IPS DF 4.7 (cell line): ENCODE measurements at regions not wholly inside any gene's neighbourhood (a gene's known extent, or its start where the extent isn't known, plus 50 kb on each side); places are given as distances from the start of the nearest gene placed in this dataset.
"Not testable (repeated sequence)": the region's sequence is repeated elsewhere in the genome, so short reads cannot be mapped to it uniquely, and the experiment has no call there.

Experiments used
- DNase-seq: peaks from one replicate; pipeline ENCODE4 v3.0.0-alpha.2; 2013; ENCODE audit warnings: low spot score; ENCODE audit errors: extremely low read depth

DNA sequence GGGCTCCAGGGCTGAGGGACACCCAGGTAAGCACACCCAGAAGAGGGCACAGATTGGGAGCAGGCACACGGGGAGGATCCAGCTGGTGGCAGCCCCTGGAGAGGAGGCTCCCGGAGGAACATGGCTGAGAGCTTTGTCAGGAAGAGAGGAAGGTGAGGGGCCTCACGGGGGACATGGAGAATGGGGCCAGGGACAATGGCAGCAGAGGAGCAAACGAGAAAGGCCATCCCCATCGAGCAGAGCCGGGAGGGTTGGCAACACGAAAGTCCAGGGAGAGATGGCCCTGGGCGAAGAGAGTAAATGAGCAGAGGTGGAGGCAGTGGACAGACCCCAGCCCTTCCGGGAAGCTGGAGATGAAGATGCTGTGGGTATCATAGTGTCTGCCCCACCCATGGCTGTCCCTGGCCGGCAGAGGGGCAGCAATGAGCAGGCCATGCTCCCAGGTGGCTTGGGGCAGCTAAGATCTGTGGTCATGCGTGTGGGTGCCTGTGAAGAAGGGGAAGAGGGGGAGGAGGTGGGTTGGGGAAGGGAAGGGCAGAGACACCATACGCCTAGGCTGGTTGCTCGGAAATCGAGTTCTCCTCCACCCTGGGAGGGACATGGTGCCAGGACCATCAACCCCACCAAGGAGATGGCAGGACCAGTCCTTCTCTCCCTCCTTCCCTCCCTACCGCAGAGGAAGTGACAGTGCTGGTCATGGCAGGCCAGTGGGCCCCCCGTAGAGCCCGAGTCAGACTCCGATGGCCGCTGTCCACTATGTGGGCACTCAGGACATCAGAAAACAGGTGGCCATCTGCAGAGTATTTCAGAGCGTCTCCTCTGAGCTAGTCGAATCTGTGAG, 191.7 kb downstream of the NDUFA10 start:
- DNase-seq, result no peak

DNA sequence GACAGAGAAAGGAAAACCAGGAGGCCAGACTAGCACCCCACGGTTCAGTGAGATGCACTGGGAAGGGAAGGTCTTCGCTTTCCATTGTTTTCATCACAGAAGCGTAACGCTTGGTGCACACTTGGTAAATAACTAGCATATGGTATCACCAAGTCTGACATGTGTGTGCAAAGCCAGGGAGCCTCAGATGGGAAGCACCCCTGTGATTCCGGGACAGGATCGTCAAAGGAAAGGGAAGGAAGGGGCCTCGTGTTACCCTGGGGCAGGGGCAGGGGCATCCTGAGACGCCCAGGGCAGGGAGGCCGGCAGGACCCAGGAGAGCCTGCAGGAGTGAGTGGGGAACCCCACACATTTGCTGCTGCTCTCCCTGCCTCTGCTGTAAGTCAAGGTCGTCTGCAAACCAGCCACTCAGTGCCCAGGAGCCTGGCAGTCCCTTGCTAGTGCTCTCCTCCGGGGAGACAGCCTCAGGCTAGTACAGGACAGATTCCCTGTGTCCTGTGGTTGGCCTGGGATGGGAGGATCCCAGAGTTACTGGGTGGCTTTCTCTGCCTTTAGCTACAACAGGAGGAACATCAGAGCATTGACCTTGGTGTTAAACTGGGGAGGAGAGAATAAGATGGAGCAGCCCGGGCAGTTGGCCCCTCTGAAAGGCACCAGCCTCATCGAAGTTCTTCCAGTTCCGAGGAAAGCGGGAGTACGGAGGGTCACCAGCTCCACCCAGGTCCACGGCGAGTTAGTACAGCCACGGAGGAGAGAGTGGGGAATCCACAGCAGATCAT, 192.5 kb downstream of the NDUFA10 start:
- DNase-seq, result no peak

DNA sequence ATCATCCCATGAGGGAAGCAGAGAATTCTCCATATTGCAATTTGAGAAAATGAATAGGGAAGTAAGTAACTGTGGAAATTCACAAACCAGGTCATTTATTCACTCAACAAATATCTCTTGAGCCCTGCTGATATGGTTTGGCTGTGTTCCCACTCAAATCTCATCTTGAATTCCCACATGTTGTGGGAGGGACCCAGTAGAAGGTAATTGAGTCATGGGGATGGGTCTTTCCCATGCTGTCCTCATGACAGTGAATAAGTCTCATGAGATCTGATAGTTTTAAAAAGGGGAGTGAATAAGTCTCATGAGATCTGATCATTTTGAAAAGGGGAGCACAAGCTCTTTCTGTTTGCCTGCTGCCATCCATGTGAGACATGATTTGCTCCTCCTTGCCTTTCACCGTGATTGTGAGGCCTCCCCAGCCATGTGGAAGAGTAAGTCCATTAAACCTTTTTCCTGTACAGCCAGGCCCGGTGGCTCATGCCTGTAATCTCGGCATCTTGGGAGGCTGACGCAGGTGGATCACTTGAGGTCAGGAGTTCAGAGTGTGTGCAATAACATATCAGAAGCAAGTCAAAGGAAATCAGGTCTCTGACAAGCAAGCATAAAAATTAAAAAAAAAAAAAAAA, 193.2 kb downstream of the NDUFA10 start:
- DNase-seq, result no peak

DNA sequence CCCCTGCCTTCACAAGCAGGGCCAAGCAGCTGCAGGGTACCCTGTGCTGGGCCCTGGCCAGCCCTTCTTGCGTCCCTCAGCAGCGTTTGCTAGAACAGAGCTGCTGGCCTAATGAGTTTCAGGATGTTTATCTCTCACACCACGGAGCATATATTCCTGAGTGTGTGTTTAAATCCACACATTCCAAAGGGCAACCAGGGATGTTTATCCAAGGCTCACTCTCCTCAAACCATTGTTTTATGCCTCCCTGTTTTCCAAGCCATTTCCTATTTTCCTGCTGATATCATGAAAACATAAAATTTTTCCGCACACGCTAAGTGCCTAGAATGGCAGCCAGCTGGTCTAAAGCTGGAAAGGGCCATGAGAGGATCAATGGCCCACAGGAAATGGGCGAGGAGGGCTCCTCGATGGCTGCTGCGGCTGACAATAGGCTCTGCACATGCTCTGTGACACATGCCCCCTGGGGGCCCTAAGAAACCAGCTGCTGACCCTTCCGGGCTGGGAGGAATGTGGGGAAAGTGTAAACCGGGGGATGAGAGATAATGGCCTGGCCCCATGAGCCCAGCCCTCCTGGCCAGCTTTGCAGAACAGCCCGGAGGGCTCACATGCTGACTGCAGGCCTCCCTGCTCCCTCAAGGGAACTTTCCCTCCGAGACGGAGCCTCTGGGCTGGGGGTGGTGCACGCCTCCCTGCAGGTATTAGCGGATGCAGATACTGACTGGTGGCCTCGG, 194.0 kb downstream of the NDUFA10 start:
- DNase-seq, result no peak

DNA sequence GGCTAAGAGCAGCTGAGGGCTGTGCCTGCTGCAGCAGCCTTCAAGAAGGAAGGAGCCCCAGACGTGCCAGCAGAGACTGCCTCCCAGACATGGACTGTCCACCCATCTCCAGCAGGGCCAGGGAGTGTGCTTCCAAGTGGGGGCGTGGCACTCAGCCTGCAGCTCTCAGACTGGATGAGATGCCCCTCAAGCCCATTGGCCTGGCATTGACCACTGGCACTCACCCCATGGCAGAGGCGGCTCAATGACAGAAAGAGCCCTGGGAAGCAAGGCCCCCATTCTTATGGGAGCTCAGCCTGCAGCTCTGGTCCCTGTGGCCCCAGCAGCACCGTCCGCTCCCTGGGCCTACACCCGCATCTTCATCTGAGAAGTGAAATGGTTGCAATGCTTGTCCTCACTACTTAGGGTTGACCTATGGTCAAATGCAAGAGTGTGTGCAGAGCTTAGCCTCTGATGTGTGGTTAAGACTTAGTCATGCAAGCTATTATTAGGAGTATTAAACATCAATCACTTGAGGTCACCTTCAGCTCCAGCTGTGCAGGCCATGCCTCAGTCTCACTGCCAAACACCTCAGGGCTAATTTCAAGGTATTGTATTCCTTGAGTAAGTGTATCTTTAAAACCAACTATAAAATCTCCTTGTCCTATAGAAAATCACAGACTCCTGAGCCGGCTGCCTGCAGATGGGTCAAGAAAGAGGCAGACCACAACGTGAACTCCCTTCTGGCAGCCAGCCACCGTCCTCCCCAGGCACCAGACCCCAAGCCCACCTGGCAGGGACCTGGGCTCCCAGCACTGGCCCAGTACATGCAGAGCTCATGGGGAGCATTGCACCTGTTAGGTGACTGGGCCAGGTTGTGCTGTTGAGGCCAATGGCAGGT, 194.8 kb downstream of the NDUFA10 start:
- DNase-seq, result no peak

DNA sequence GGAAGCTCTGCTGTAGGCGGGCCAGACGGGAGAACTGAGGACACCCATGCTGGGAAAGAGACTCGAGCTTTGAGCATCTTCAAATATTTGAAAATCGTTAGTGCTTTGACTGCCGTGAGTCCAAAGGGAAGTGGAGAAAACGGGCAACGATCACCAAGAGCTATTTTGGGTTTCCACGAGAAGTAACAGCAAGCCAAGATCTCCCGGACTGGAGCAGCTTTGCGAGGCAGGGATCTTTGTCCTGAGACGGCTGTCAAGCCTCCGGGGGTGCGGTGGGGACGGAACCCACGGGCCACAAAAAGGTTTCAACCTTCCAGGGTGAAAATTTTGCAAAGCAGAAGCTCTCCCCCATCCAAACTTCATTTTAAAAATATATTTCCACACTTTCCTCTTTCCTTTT, 195.8 kb downstream of the NDUFA10 start:
- no peak for DNase-seq

DNA sequence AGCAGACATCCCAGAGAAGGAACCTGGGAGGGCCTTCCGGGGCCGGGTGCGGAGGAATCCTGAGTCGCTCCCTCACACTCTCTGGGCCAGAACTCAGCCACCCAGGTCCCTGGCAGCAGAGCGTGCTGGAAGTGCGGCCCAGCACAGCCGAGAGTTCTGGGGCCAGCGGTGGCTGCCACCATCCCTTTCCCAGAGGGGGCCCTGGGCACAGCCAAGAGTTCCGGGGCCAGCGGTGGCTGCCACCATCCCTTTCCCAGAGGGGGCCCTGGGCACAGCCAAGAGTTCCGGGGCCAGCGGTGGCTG, 196.2 kb downstream of the NDUFA10 start:
- DNase-seq, result not testable (repeated sequence)

DNA sequence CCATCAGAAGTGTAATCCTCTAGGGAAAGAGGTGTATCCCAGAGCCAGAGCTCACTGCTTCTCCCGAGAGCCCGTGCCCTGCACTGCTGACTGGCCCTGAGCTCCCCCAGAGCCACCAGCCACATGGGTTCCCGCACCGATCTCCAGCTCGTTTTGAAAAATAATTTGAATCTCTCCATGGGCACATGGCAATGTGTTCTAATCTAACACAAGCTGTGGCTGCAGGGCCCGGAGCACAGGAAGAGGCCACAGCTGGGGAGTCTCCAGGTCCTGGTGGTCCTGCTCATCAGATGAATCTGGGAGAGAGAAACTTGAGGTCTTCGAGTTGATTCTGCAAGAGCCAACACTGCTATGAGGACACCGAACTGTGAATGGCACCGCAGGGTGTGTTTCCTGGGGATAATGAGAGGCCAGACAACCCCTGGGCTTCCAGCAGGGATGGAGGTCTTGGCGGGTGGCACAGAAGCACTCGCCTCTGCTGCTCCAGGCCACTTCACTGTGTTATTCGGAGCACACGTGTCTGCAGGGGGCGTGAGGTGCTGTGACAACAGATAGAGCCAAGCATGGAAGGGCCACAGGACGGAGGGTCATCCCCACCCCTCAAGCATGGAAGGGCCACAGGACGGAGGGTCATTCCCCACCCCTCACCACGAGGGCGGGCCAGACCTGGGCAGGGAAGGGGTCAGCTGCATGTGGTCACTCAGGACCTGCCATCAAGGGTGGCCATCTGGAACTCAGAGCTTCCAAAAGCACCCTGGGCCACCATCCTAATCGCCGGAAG, 196.8 kb downstream of the NDUFA10 start:
- no peak for DNase-seq

DNA sequence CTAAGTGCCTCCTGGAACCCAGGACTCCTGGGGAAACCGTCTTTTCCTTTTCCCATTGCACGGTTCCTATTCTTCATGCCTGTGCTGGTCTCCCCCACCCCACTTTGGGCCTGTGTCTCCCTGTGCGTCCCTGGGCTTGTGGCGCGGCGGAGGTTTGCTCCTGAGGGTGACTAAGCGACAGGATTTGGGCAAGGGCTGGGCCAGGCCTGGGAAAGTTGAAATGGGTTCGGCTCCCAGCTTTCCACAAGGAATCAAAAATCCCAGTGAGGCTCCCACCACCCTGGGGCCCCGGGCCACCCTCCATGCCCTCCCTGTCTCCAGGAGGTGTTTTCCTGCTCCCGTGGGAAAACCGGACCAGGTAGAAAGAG, 197.6 kb downstream of the NDUFA10 start:
- DNase-seq, result no peak

DNA sequence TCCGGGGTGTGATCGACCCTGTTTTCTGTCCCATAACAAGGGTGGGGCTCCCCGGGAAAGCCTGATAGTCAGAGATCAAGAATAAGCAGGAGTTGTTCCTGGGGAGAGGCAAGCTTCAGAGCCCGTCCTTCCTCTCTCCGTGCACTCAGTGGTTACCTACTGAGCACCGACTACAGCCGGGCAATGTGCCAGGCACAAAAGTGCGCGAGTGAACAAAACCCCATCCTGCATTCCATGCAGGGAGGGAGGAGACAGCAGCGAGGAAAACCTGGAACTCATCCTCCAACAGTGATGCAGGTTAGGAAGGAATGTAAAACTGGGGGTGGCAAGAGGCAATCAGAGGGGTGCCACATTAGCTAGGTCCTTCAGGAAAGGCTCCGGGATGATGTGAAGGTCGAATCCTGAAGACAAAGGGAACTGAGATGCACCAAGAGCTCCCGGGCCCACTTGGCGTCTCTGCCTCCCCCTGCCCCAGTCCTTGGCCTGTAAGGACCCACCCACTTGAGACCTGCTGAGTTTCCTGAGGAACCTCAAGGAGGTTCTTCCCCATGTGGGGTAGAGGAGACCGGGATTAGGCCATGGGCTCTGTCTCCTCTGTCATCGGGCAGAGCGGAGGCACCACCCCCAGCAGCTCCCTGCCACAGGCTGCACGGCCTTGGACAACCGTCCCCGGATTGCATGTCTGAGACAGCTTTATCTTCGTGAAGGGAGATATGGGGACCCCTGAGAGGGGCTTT, 198.2 kb downstream of the NDUFA10 start:
- no peak for DNase-seq

DNA sequence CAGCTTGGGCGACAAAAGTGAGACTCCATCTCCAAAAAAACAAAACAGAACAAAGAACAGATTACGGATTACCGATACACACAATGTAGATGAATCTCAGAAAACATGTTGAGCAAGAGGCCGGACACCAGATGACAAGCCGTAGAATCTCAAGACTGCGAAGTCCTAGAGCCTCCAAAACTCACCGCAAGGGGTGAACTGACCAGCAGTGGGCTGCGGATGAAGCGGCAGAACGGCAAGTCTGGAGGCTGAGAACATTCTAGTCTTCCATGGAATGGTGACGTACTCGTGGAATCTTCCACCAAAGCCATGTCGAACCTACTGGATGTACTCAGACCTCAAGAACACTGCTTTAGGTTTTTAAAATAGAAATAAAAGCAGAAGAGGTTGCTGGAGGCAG, 198.8 kb downstream of the NDUFA10 start:
- no peak for DNase-seq

DNA sequence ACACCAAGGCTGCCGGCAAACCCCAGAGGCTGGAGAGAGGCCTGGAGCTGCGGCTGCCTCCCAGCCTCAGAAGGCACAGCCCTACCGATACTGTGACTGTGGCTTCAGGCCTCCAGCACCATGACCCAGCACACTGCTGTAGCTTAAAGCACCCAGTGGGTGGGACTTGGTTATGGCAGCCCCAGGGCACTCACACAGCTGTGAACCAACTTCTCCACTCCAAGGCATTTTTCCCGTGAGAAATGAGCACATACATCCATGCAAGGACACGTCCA, 199.5 kb downstream of the NDUFA10 start:
- no peak for DNase-seq

DNA sequence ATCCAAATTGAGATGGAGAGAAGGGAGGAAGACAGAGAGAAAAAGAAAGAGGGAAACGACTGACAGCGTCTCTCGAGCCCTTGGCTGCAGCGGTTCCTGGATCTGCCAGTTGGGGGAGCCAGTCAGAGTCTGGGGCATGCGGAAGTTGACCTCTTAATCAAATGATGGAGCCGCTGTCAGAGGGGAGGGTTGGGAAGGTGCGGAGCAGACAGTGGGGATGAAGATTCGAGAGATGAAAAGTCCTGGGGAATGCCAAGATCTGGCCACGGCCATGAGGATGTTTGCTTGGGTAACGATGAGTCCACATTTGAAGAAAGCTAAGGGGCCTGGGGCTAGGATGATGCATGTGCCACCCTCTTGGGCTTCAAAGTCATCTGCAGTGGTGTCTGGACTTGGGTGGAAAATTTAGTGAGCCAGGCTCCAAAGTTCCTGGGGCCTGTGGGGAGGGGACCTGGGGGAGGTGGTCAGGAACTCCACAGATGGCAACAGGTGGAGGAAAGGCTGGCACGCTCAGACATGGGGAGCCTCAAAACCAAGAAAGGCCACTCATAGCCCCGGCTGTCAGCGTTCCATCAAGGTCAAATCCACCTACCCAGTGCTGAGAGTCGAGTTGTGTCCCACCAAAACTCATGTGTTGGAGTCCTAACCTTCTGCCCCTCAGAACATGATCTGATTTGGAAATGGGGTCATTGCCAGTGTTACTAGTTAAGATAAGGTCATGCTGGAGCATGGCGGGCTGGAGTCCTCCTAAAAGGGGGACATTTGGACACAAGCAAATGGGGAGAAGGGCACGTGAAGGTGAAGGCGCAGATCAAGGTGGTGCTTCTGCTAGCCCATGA, 200.1 kb downstream of the NDUFA10 start:
- no peak for DNase-seq

DNA sequence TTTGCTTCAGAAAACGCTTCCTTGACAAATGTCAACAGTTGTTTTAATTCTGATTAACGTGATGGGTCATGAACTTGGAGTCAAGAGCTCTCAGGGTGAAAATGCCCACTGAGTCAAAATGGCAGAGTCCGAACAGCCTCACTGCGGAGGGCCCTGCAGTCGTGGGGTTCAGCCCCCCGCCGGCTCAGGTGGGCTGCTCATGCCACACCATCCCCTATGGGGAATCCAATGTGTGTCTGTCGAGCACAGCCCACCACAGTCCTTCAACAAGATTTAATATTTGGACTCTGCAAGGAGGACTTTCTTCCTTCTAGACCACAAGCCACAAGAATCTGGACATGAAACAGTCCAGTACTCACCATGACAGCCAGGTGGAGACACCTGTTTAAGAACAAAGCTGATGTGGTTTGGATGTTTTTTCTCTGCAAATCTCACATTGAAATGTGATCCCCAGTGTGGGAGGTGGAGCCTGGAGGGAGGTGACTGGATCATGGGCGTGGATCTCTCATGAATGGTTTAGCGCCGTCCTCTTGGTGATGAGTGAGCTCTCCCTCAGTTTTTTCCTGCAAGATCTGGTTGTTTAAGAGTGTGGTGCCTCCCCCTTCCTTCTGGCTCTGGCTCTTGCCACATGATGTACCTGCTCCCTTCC, 201.0 kb downstream of the NDUFA10 start:
- DNase-seq, result peak; percentile 51

DNA sequence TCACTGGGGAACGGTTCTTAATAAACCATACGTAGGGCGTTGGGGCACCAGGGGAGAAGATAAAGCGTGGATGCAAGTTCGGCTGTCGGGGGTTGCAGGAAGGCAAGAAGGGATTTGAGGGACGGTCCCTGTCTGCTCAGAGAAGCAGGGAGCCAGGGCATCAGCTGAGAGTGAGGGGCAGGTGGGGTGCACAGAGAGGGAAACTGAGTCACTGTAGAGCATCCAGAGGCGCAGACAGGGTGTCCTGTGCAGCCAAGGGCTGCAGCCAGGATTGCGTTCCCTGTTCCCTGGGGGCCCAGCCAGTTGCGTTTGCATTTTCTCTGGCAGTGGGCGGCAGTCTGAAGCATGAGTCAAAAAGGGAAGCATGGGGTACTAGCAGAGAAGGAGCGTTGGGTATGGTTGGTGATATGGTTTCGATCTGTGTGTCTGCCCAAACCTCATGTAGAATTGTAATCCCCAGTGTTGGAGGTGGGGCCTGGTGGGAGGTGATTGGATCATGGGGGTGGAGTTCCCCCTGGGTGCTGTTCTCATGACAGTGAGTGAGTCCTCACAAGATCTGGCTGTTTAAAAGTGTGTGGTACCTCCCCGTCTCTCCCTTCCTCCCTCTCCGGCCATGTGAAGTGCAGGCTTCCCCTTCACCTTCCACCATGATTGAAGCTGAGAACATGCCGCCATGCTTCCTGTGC, 202.9 kb downstream of the NDUFA10 start:
- no peak for DNase-seq

DNA sequence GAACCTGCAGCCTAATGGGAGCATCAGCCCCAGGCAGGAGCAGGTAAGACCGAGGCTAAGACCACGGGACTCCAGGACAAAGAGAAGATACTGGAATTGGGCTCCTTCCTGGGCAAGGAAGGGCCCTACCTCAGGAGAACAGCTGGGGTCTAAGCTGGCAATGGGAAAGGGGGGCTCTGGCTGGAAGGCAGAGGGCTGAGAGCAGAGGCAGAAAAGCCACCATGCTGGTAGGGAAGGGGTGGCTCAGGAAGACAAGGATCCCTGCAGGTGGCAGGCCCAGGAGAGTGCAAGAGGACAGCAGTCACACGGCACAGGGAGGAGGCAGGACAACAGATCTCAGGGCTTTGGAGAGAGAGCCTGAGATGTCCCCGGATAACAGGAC, 203.5 kb downstream of the NDUFA10 start:
- no peak for DNase-seq

DNA sequence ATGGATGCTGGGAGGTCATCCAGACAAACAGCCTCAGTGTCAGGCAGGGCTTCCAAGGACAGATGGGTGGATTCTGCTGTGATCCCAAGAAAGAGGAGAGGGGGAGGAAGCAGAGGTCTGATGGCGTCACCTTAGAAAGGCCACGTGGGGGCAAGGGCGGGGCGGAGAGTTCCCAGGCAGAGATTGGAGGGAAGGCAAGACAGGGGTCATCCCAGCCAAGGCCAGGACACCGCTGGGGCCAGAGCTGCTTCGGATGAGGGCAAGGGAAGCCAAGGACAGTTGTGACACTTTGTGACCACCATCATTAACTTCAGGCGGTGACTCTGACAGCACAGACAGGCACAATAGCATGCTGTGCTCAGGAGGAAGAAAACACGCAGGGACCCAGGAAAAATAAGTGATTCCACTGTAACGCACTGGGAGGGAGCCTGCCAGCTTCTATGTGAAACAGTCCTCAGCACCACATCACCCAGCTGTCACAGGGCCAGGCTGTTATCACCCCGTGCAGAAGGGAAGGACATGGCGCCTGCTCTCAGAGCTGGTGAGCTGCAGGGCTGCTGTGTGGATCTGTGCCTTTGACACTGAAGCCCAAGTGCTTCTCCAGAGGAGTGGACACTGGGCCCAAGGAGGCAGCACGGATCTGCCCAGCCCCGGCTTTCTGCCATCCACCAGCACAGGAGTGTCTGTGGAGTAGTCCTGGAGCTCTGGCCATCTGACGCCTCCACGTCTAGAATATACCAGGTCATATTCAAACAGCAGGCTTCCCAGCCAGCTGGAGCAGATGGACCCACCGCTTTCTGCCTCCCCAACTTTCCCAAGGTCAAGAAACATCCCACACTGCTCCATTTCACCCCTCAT, 204.1 kb downstream of the NDUFA10 start:
- no peak for DNase-seq
